ENCODE measurements at regions not wholly inside any gene's neighbourhood (a gene's known extent, or its start where the extent isn't known, plus 50 kb on each side); places are given as distances from the start of the nearest gene placed in this dataset.

DNA sequence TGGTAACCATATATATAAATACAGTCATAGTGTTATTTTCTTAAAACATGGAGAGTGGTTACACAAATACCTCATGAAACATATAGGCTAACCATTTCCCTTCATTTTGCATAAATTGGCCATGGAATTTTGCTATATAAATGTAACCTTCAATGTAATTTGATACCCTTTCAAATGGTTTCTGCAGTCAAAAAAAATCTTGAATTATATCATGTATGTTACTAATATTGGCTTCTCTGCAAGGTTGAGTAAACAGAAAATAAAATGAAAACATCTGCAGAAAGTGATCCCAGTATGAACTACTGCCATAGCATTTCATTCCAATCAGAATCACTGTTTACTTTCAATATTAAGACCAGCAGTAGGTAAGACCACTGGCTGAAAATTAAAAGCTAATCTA lies 1165.9 kb upstream of the TENM3 start:
- H4K20me1 ChIP-seq (ENCODE audit: insufficient read depth, low read length) = no peaks in the 10 kb centered on the region
- no peak overlapping the region for H2AFZ ChIP-seq (ENCODE audit: low read length)
- in situ Hi-C loops (cut with HindIII; ENCODE audit: extremely low pct_ligation_motif_present, low pct_unique_long_range_greater_than_20kb) = no loop called here
- POLR2A ChIA-PET = no interaction called here
- H3K27me3 ChIP-seq (ENCODE audit: control insufficient read depth in 1 of 2, insufficient read depth in 2 of 2, low read length in 2 of 2) = no peaks in the 10 kb centered on the region
- H3K9me3 ChIP-seq (ENCODE audit: low read length) = no peaks in the 10 kb centered on the region
- no peak overlapping the region for H3K4me2 ChIP-seq (ENCODE audit: low read depth, low read length)
- intact Hi-C loops (cut with micrococcal nuclease; ENCODE audit: unreplicated experiment) = no loop called here
- TF ChIP-seq ZNF598 (CRISPR knock-in tag; IDR thresholded peaks at IDR 0.05; ENCODE audit: borderline replicate concordance) = no peak
- TF ChIP-seq SP4 (CRISPR knock-in tag; IDR thresholded peaks at IDR 0.05) = no peak
- no peak for TF ChIP-seq E2F1 (CRISPR knock-in tag; IDR thresholded peaks at IDR 0.05)
- no peak for TF ChIP-seq ZNF33B (CRISPR knock-in tag; IDR thresholded peaks at IDR 0.05)
- no peak for TF ChIP-seq CHCHD3 (CRISPR knock-in tag; IDR thresholded peaks at IDR 0.05)
- no peak for TF ChIP-seq PRPF4 (IDR thresholded peaks at IDR 0.05; ENCODE audit: low read depth, low read length, poor library complexity, severe bottlenecking)
- TF ChIP-seq CBX1 (IDR thresholded peaks at IDR 0.05; ENCODE audit: low read depth) = no peak
- TF ChIP-seq ZFP82 (CRISPR knock-in tag; IDR thresholded peaks at IDR 0.05; ENCODE audit: borderline replicate concordance) = no peak
- no peak for ATAC-seq
- DNase-seq (ENCODE audit: low spot score) = no peak
- no peaks in the 10 kb centered on the region for H3K79me2 ChIP-seq (ENCODE audit: insufficient read depth, low read length)
- BruUV-seq (replicated peaks) = no TSS peak
- H3K4me1 ChIP-seq (ENCODE audit: insufficient read depth, low read length) = no peaks in the 10 kb centered on the region
- H3K27ac ChIP-seq (ENCODE audit: extremely low read length, insufficient read depth, low read length) = no peak overlapping the region
- FAIRE-seq = no peak
- CTCF ChIA-PET (ENCODE audit: low intra/inter-chr PET ratio, low total read pairs) = no interaction called here
- H3K4me3 ChIP-seq (replicated peaks in 1 of 3; ENCODE audit: insufficient read depth in 1 of 3, low read depth in 2 of 3, low read length in 3 of 3) = no peak overlapping the region
- no peaks in the 10 kb centered on the region for H3K36me3 ChIP-seq (replicated peaks in 1 of 2; ENCODE audit: control insufficient read depth in 1 of 2, insufficient read depth in 2 of 2, low read length in 2 of 2)
- H3K9ac ChIP-seq (ENCODE audit: insufficient read depth, low read depth, low read length) = no peak overlapping the region

DNA sequence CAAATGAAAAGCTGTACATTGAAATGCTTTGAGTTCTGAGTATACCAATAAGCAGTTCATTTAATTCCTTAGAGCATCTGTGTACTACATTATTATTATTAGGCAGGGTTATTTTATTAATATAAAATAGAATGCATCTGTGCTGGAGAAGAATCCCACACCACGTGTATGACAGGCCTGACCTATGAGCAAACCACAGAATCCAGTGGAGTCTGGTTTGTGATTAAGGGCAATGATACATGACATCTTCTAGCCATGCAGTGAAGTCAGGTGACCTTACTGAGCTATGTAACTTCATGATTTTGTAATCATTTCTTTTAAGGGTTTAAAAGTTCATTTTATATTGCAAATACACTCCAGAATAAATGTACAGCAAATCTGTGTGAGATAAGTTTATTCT lies 1165.0 kb upstream of the TENM3 start:
- Histone ChIP-seq H3K4me2 (ENCODE audit: low read depth, low read length) (no peak overlapping the region), H3K4me1 (ENCODE audit: insufficient read depth, low read length) (no peaks in the 10 kb centered on the region), H3K79me2 (ENCODE audit: insufficient read depth, low read length) (no peaks in the 10 kb centered on the region), H3K27me3 (ENCODE audit: control insufficient read depth in 1 of 2, insufficient read depth in 2 of 2, low read length in 2 of 2) (no peaks in the 10 kb centered on the region), H3K36me3 (replicated peaks in 1 of 2; ENCODE audit: control insufficient read depth in 1 of 2, insufficient read depth in 2 of 2, low read length in 2 of 2) (no peaks in the 10 kb centered on the region), H3K4me3 (replicated peaks in 1 of 3; ENCODE audit: insufficient read depth in 1 of 3, low read depth in 2 of 3, low read length in 3 of 3) (no peak overlapping the region), H3K27ac (ENCODE audit: extremely low read length, insufficient read depth, low read length) (no peak overlapping the region), H2AFZ (ENCODE audit: low read length) (no peak overlapping the region), H3K9me3 (ENCODE audit: low read length) (no peaks in the 10 kb centered on the region), H3K9ac (ENCODE audit: insufficient read depth, low read depth, low read length) (no peak overlapping the region), H4K20me1 (ENCODE audit: insufficient read depth, low read length) (no peaks in the 10 kb centered on the region)
- no TSS peak for BruUV-seq (replicated peaks)
- FAIRE-seq (no peak), DNase-seq (ENCODE audit: low spot score) (no peak), ATAC-seq (no peak)
- intact Hi-C loops (cut with micrococcal nuclease; ENCODE audit: unreplicated experiment) = no loop called here
- ChIA-PET CTCF (ENCODE audit: low intra/inter-chr PET ratio, low total read pairs) (no interaction called here), POLR2A (no interaction called here)
- WGBS (ENCODE audit: low lambda C conversion rate) = 0% methylated on average over 1 of the region's 1 CpG
- in situ Hi-C loops (cut with HindIII; ENCODE audit: extremely low pct_ligation_motif_present, low pct_unique_long_range_greater_than_20kb) = no loop called here
- TF ChIP-seq IKZF1 (IDR thresholded peaks at IDR 0.05) (no peak), ZNF569 (CRISPR knock-in tag; IDR thresholded peaks at IDR 0.05; ENCODE audit: borderline replicate concordance) (no peak), ZNF274 (CRISPR knock-in tag; IDR thresholded peaks at IDR 0.05) (no peak), ZNF567 (CRISPR knock-in tag; IDR thresholded peaks at IDR 0.05; ENCODE audit: borderline replicate concordance) (no peak), BATF2 (CRISPR knock-in tag; IDR thresholded peaks at IDR 0.05) (no peak), ZNF143 (CRISPR knock-in tag; IDR thresholded peaks at IDR 0.05) (no peak), FIP1L1 (IDR thresholded peaks at IDR 0.05; ENCODE audit: borderline replicate concordance, insufficient read depth, low read depth, low read length) (no peak), ZNF292 (CRISPR knock-in tag; IDR thresholded peaks at IDR 0.05; ENCODE audit: borderline replicate concordance, low read depth) (no peak)
- TF ChIP-seq, protein P1, sequence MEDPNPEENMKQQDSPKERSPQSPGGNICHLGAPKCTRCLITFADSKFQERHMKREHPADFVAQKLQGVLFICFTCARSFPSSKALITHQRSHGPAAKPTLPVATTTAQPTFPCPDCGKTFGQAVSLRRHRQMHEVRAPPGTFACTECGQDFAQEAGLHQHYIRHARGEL (CRISPR knock-in tag; IDR thresholded peaks at IDR 0.05) = no peak

All from HepG2 (cell line).